Trophoblast cell (in vitro differentiated cells and primary cell): ENCODE measurements at regions not wholly inside any gene's neighbourhood (a gene's known extent, or its start where the extent isn't known, plus 50 kb on each side); places are given as distances from the start of the nearest gene placed in this dataset.

ENCODE experiments used
- DNase-seq, 2 donors: peaks; one replicate each; pipeline ENCODE4 v3.0.0-alpha.2; 2016
- H2AFZ ChIP-seq: 2 replicates; pipeline ENCODE4 v1.6.1; 2013; ENCODE audit warnings: low read length, moderate library complexity, mild to moderate bottlenecking; ENCODE audit not compliant: insufficient read depth, poor library complexity
- H2AK5ac ChIP-seq: 2 replicates; pipeline ENCODE4 v1.6.1; 2013; ENCODE audit warnings: mild to moderate bottlenecking, low read length
- H2BK120ac ChIP-seq: 2 replicates; pipeline ENCODE4 v1.6.1; 2013; ENCODE audit warnings: low read length, mild to moderate bottlenecking, moderate library complexity; ENCODE audit not compliant: insufficient read depth, poor library complexity
- H2BK12ac ChIP-seq: 2 replicates; pipeline ENCODE4 v1.6.1; 2013; ENCODE audit warnings: mild to moderate bottlenecking, low read length, moderate library complexity
- H2BK5ac ChIP-seq: 2 replicates; pipeline ENCODE4 v1.6.1; 2013; ENCODE audit warnings: low read length, low read depth, moderate library complexity, mild to moderate bottlenecking; ENCODE audit not compliant: poor library complexity
- H3K14ac ChIP-seq: 2 replicates; pipeline ENCODE4 v1.6.1; 2013; ENCODE audit warnings: mild to moderate bottlenecking, low read length
- H3K18ac ChIP-seq: 2 replicates; pipeline ENCODE4 v1.6.1; 2013; ENCODE audit warnings: mild to moderate bottlenecking, low read length
- H3K23ac ChIP-seq: 2 replicates; pipeline ENCODE4 v1.6.1; 2013; ENCODE audit warnings: low read length
- H3K27ac ChIP-seq: 2 replicates; pipeline ENCODE4 v1.5.1; 2013; ENCODE audit warnings: low read depth, mild to moderate bottlenecking, inconsistent platforms, low read length, moderate library complexity
- H3K27me3 ChIP-seq: 2 replicates; pipeline ENCODE4 v1.6.1; 2013; ENCODE audit warnings: inconsistent platforms, mild to moderate bottlenecking, low read length, moderate library complexity; ENCODE audit not compliant: insufficient read depth
- H3K36me3 ChIP-seq, 2 experiments: 1 replicate in 1 of 2; 2 replicates in 1 of 2; pipeline ENCODE4 v1.6.1; 2013; ENCODE audit warnings: low read length in 2 of 2, mild to moderate bottlenecking in 2 of 2, moderate library complexity in 1 of 2; ENCODE audit not compliant: insufficient read depth in 2 of 2, control insufficient read depth in 1 of 2
- H3K4ac ChIP-seq: 2 replicates; pipeline ENCODE4 v1.6.1; 2013; ENCODE audit warnings: low read depth, mild to moderate bottlenecking, low read length, moderate library complexity
- H3K4me1 ChIP-seq, 2 experiments: 1 replicate in 1 of 2; 2 replicates in 1 of 2; pipeline ENCODE4 v1.6.1; 2013; ENCODE audit warnings: low read length in 2 of 2, mild to moderate bottlenecking in 2 of 2, moderate library complexity in 1 of 2; ENCODE audit not compliant: insufficient read depth in 2 of 2, control insufficient read depth in 1 of 2
- H3K4me2 ChIP-seq: 2 replicates; pipeline ENCODE4 v1.6.1; 2013; ENCODE audit warnings: inconsistent platforms, mild to moderate bottlenecking, low read length, moderate library complexity
- H3K4me3 ChIP-seq: 2 replicates; pipeline ENCODE4 v1.5.1; 2013; ENCODE audit warnings: mild to moderate bottlenecking, low read depth, low read length, inconsistent platforms
- H3K79me1 ChIP-seq: one replicate; pipeline ENCODE4 v1.6.1; 2013; ENCODE audit warnings: low read length
- H3K79me2 ChIP-seq: 2 replicates; pipeline ENCODE4 v1.6.1; 2013; ENCODE audit warnings: low read length, mild to moderate bottlenecking; ENCODE audit not compliant: control insufficient read depth, insufficient read depth, poor library complexity
- H3K9ac ChIP-seq: 2 replicates; pipeline ENCODE4 v1.6.1; 2013; ENCODE audit warnings: mild to moderate bottlenecking, low read length
- H3K9me3 ChIP-seq: 2 replicates; pipeline ENCODE4 v1.6.1; 2013; ENCODE audit warnings: low read depth, mild to moderate bottlenecking, control low read depth, inconsistent platforms, low read length; ENCODE audit not compliant: insufficient read depth
- H4K12ac ChIP-seq: 2 replicates; pipeline ENCODE4 v1.6.1; 2013; ENCODE audit warnings: low read depth, mild to moderate bottlenecking, low read length, moderate library complexity
- H4K8ac ChIP-seq: 2 replicates; pipeline ENCODE4 v1.6.1; 2013; ENCODE audit warnings: low read depth, mild to moderate bottlenecking, low read length, moderate library complexity
- H4K91ac ChIP-seq: one replicate; pipeline ENCODE4 v1.6.1; 2013; ENCODE audit warnings: low read depth, mild to moderate bottlenecking, low read length, moderate library complexity
- WGBS: extraction: QIAGEN DNeasy Blood & Tissue Kit; methylation state at CpG from one replicate; pipeline ENCODE4 v1.1.7; 2013; ENCODE audit warnings: missing lambda C conversion rate; ENCODE audit not compliant: insufficient read length, insufficient coverage; ENCODE audit errors: extremely low coverage; 5-methylcytosine and 5-hydroxymethylcytosine counted together

DNA sequence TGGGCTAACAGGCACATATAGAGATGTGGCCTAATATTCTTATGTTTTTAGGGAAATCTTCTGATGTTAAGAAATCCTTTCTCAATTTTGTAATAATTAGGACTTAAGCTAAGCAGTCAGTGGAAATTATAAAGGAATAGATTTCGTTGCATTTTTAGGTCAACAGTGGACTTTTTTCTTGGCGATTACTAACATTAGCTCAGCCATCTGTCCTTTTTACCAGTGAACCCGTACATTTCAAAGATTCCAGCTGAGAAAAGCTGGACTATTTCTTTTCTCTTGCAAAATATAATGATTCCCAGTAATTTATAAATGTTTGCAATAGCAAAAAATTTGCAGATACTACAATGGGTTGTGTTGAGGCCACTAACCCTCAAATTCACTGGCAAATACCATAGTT lies 54.9 kb upstream of the CA10 start:
- no peaks in the 10 kb centered on the region for H3K79me1 ChIP-seq
- H3K9me3 ChIP-seq: no peaks in the 10 kb centered on the region
- no peak overlapping the region for H2BK120ac ChIP-seq
- H3K79me2 ChIP-seq: no peaks in the 10 kb centered on the region
- no peak overlapping the region for H3K4me2 ChIP-seq
- no peak overlapping the region for H3K4ac ChIP-seq
- no peaks in the 10 kb centered on the region for H3K4me1 ChIP-seq
- no peak overlapping the region for H4K8ac ChIP-seq
- H3K27ac ChIP-seq: no peak overlapping the region
- H4K12ac ChIP-seq: no peak overlapping the region
- no peak overlapping the region for H4K91ac ChIP-seq
- no peak overlapping the region for H3K9ac ChIP-seq
- H3K36me3 ChIP-seq: no peaks in the 10 kb centered on the region
- H3K18ac ChIP-seq: no peak overlapping the region
- H3K27me3 ChIP-seq: no peaks in the 10 kb centered on the region
- DNase-seq: no peak
- H2BK12ac ChIP-seq: no peak overlapping the region
- no peak overlapping the region for H3K14ac ChIP-seq
- no peak overlapping the region for H2AFZ ChIP-seq
- H3K4me3 ChIP-seq: no peak overlapping the region
- no peak overlapping the region for H3K23ac ChIP-seq
- no peak overlapping the region for H2BK5ac ChIP-seq
- WGBS: no CpG with 5 or more reads among the region's 3 CpGs
- no peak overlapping the region for H2AK5ac ChIP-seq

DNA sequence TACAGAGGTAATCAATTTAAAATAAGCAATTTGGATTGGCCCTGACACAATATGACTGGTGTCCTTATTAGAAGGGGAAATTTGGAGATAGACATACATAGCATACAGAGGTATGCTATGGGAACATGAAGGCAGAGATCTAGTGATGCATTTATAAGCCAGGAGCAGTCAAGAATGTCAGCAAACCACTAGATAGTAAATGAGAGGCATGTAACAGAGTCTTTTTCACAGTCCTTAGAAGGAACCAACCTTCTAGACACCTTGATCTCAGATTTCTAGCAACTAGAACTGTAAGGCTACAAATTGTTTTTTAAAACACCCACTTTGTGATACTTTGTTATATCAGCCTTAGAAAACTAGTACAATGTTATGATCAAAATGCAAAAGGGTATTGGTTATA lies 54.3 kb upstream of the CA10 start:
- H3K4me2 ChIP-seq: no peak overlapping the region
- H4K8ac ChIP-seq: no peak overlapping the region
- no peaks in the 10 kb centered on the region for H3K4me1 ChIP-seq
- no peak overlapping the region for H3K9ac ChIP-seq
- H3K27ac ChIP-seq: no peak overlapping the region
- no peaks in the 10 kb centered on the region for H3K27me3 ChIP-seq
- no peak overlapping the region for H2BK12ac ChIP-seq
- no peaks in the 10 kb centered on the region for H3K79me2 ChIP-seq
- H3K4me3 ChIP-seq: no peak overlapping the region
- DNase-seq: no peak
- no peak overlapping the region for H2BK5ac ChIP-seq
- no peak overlapping the region for H3K4ac ChIP-seq
- no peaks in the 10 kb centered on the region for H3K9me3 ChIP-seq
- no peak overlapping the region for H3K18ac ChIP-seq
- H3K36me3 ChIP-seq: no peaks in the 10 kb centered on the region
- no peak overlapping the region for H4K91ac ChIP-seq
- no peak overlapping the region for H3K23ac ChIP-seq
- no peak overlapping the region for H2AK5ac ChIP-seq
- H3K14ac ChIP-seq: no peak overlapping the region
- H3K79me1 ChIP-seq: no peaks in the 10 kb centered on the region
- H2AFZ ChIP-seq: no peak overlapping the region
- H4K12ac ChIP-seq: no peak overlapping the region
- no peak overlapping the region for H2BK120ac ChIP-seq

DNA sequence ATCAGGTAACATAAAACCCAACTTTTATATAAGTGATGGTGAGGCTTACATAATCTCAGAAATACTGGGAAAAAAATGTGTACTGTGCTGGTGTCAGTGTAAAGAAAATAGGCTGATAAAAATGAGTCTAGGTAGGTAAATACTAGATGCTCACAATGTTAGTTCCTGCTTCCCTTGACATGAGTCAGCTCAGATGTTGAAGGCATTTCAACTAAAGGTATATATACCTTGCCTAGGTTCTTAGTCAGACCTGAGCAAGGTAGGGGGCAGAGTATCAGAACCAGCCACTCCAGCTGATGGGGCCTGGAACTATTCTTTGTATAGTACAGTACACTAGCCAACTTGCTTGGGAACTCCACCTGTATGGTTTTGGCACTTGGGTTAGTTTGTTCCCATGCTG lies 51.0 kb upstream of the CA10 start:
- no peak overlapping the region for H3K4ac ChIP-seq
- no peak overlapping the region for H2BK12ac ChIP-seq
- no peak overlapping the region for H3K14ac ChIP-seq
- H2AK5ac ChIP-seq: no peak overlapping the region
- H3K4me3 ChIP-seq: no peak overlapping the region
- H4K8ac ChIP-seq: no peak overlapping the region
- H3K79me2 ChIP-seq: no peaks in the 10 kb centered on the region
- H3K9me3 ChIP-seq: no peaks in the 10 kb centered on the region
- no peak overlapping the region for H4K91ac ChIP-seq
- H3K9ac ChIP-seq: no peak overlapping the region
- DNase-seq: no peak
- H3K4me1 ChIP-seq: no peaks in the 10 kb centered on the region
- no peak overlapping the region for H4K12ac ChIP-seq
- H3K36me3 ChIP-seq: no peaks in the 10 kb centered on the region
- no peak overlapping the region for H3K4me2 ChIP-seq
- H3K27me3 ChIP-seq: no peaks in the 10 kb centered on the region
- H2BK120ac ChIP-seq: no peak overlapping the region
- H3K79me1 ChIP-seq: no peaks in the 10 kb centered on the region
- no peak overlapping the region for H2AFZ ChIP-seq
- H2BK5ac ChIP-seq: no peak overlapping the region
- H3K18ac ChIP-seq: no peak overlapping the region
- H3K23ac ChIP-seq: no peak overlapping the region
- no peak overlapping the region for H3K27ac ChIP-seq
